CD4-positive, alpha-beta memory T cell (primary cell): ENCODE measurements at regions not wholly inside any gene's neighbourhood (a gene's known extent, or its start where the extent isn't known, plus 50 kb on each side); places are given as distances from the start of the nearest gene placed in this dataset.
"Not testable (repeated sequence)": the region's sequence is repeated elsewhere in the genome, so short reads cannot be mapped to it uniquely, and the experiment has no call there.

Source experiments
- CTCF ChIA-PET: fragments of 350-600 bp; sonication (Branson Sonifier 250); formaldehyde crosslinking; loops from one replicate; lab custom pipeline; 2021; ENCODE audit warnings: inconsistent platforms; ENCODE audit not compliant: partially characterized antibody; lab: Charles Lee
- POLR2A ChIA-PET: fragments of 350-600 bp; sonication (Branson Sonifier 250); formaldehyde crosslinking; loops from one replicate; lab custom pipeline; 2021; ENCODE audit not compliant: partially characterized antibody; lab: Charles Lee
- DNase-seq, 5 donors: peaks; one replicate each; pipeline versions ENCODE4 v3.0.0 to v3.0.0-alpha.2; 2020 to 2022; ENCODE audit warnings: mixed read lengths in 1 of 5
- H3K27ac ChIP-seq: one replicate; pipeline ENCODE4 v1.7.0; 2013; ENCODE audit warnings: low read depth, low read length
- H3K27me3 ChIP-seq: 2 replicates; pipeline ENCODE4 v1.7.0; 2013; ENCODE audit warnings: mild to moderate bottlenecking, low read length, moderate library complexity; ENCODE audit not compliant: insufficient read depth
- H3K36me3 ChIP-seq: 2 replicates; pipeline ENCODE4 v1.7.0; 2013; ENCODE audit warnings: mild to moderate bottlenecking, low read length, moderate library complexity; ENCODE audit not compliant: insufficient read depth
- H3K4me1 ChIP-seq: 2 replicates; pipeline ENCODE4 v1.7.0; 2013; ENCODE audit warnings: mild to moderate bottlenecking, low read length, moderate library complexity; ENCODE audit not compliant: insufficient read depth
- H3K4me3 ChIP-seq, 2 donors: one replicate each; pipeline ENCODE4 v1.7.0; 2013; ENCODE audit warnings: low read length in 2 of 2, mild to moderate bottlenecking in 1 of 2
- H3K9me3 ChIP-seq, 2 donors: one replicate each; pipeline ENCODE4 v1.7.0; 2013; ENCODE audit warnings: low read length in 2 of 2, control low read depth in 1 of 2; ENCODE audit not compliant: control insufficient read depth in 1 of 2
- H3K27ac Mint-ChIP-seq, 7 donors: one replicate each; pipeline ENCODE4 v1.8.0; 2020 to 2021; ENCODE audit warnings: mixed read lengths in 7 of 7, mild to moderate bottlenecking in 6 of 7, inconsistent platforms in 3 of 7, moderate library complexity in 3 of 7
- H3K27me3 Mint-ChIP-seq, 2 donors: one replicate each; pipeline ENCODE4 v1.8.0; 2020 to 2021; ENCODE audit warnings: mixed read lengths in 2 of 2
- H3K36me3 Mint-ChIP-seq, 2 donors: one replicate each; pipeline ENCODE4 v1.8.0; 2020 to 2021; ENCODE audit warnings: mixed read lengths in 2 of 2, inconsistent platforms in 1 of 2, mild to moderate bottlenecking in 1 of 2
- H3K4me1 Mint-ChIP-seq, 4 donors: one replicate each; pipeline ENCODE4 v1.8.0; 2020 to 2021; ENCODE audit warnings: mixed read lengths in 4 of 4, mild to moderate bottlenecking in 1 of 4
- H3K4me3 Mint-ChIP-seq, 8 donors: one replicate each; pipeline ENCODE4 v1.8.0; 2020 to 2021; ENCODE audit warnings: mixed read lengths in 8 of 8, mild to moderate bottlenecking in 7 of 8, moderate library complexity in 6 of 8, inconsistent platforms in 3 of 8
- H3K9me3 Mint-ChIP-seq, 8 donors: one replicate each; pipeline ENCODE4 v1.8.0; 2020 to 2021; ENCODE audit warnings: mixed read lengths in 8 of 8, mild to moderate bottlenecking in 5 of 8, inconsistent platforms in 3 of 8, moderate library complexity in 1 of 8
- intact Hi-C: fragments of 100-400 bp; cut with micrococcal nuclease; formaldehyde crosslinking; loops from one replicate; pipeline ENCODE4 v1.15.1; 2023

DNA sequence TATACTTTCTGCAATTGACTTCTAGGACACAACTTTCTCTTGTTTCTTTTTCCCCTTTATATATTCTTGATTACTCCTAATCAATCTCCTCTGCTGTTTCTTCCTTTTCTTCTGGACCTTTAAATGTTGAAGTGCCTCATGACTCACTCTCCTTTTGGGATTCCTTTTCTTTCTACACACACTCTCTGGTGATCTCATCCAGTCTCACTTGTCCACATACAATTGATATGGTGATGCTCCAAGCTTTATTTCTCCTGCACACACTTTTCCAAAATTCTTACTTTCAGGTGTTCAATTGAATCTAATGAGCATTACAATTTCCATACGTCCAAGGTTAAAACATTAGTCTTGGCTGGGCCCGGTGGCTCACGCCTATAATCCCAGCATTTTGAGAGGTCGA lies 794.8 kb upstream of the EPHA5 start:
- Histone ChIP-seq H3K27me3 (no peaks in the 10 kb centered on the region), H3K4me3 (no peak overlapping the region), H3K36me3 (no peaks in the 10 kb centered on the region), H3K9me3 (no peaks in the 10 kb centered on the region), H3K4me1 (no peaks in the 10 kb centered on the region), H3K27ac (no peak overlapping the region)
- no peak for DNase-seq
- H3K4me1 Mint-ChIP-seq = no peaks in the 10 kb centered on the region
- ChIA-PET CTCF (no interaction called here), POLR2A (no interaction called here)
- H3K4me3 Mint-ChIP-seq = no peak overlapping the region
- H3K27ac Mint-ChIP-seq = no peak overlapping the region
- peaks cover 0 to 23% (median 11%) of the 10 kb centered on the region in 8 donors for H3K9me3 Mint-ChIP-seq
- intact Hi-C loops = no loop called here
- H3K36me3 Mint-ChIP-seq = no peaks in the 10 kb centered on the region
- H3K27me3 Mint-ChIP-seq = no peaks in the 10 kb centered on the region

DNA sequence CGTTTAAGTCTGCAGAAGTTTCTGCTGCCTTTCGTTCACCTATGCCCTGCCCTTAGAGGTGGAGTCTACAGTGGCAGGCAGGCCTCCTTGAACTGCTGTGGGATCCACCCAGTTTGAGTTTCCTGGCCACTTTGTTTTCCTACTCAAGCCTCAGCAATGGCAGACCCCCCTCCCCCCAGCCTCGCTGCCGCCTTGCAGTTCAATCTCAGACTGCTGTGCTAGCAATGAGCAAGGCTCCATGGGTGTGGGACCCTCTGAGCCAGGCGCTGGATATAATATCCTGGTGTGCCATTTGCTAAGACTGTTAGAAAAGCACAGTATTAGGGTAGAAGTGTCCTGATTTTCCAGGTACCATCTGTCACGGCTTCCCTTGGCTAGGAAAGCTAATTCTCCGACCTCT lies 792.6 kb upstream of the EPHA5 start:
- POLR2A ChIA-PET = not testable (repeated sequence)

DNA sequence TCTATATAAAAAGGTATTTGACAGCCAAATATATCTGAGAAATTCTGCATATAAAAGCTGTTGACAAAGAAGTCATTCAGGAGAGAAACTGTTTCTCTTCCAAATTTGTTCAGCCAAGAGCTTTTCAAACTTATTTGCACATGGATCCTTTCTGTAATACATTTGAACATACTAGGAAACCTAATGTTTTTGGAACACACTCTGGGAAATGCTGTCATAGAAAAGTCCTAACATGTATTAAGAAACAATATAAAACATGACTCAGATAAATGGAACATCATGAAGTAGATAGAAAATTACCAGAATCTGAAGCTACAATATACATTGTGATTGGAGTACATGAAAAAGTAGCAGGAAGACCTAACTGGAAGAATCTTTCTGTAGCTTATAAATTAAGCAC lies 781.5 kb upstream of the EPHA5 start:
- no peaks in the 10 kb centered on the region for H3K9me3 ChIP-seq
- H3K36me3 Mint-ChIP-seq = no peaks in the 10 kb centered on the region
- H3K27ac Mint-ChIP-seq = no peak overlapping the region
- H3K4me3 ChIP-seq = no peak overlapping the region
- no peak for DNase-seq
- H3K27ac ChIP-seq = no peak overlapping the region
- no peak overlapping the region for H3K4me3 Mint-ChIP-seq
- peaks cover 0 to 11% (median 6%) of the 10 kb centered on the region in 8 donors for H3K9me3 Mint-ChIP-seq
- intact Hi-C loops = no loop called here
- ChIA-PET CTCF (no interaction called here), POLR2A (no interaction called here)
- no peaks in the 10 kb centered on the region for H3K4me1 ChIP-seq
- H3K36me3 ChIP-seq = no peaks in the 10 kb centered on the region
- H3K4me1 Mint-ChIP-seq = no peaks in the 10 kb centered on the region
- no peaks in the 10 kb centered on the region for H3K27me3 ChIP-seq
- H3K27me3 Mint-ChIP-seq = no peaks in the 10 kb centered on the region

More for the DNA sequence above, 792.6 kb upstream of the EPHA5 start:
- H3K9me3 ChIP-seq, H3K27me3 Mint-ChIP-seq, H3K27ac ChIP-seq, H3K4me1 ChIP-seq, CTCF ChIA-PET, H3K4me3 Mint-ChIP-seq, H3K27ac Mint-ChIP-seq, H3K36me3 Mint-ChIP-seq, H3K4me3 ChIP-seq, DNase-seq, H3K36me3 ChIP-seq, H3K4me1 Mint-ChIP-seq, intact Hi-C loops, H3K27me3 ChIP-seq: not testable (repeated sequence)
- H3K9me3 Mint-ChIP-seq = peaks cover 0 to 36% (median 13%) of the 10 kb centered on the region in 8 donors

DNA sequence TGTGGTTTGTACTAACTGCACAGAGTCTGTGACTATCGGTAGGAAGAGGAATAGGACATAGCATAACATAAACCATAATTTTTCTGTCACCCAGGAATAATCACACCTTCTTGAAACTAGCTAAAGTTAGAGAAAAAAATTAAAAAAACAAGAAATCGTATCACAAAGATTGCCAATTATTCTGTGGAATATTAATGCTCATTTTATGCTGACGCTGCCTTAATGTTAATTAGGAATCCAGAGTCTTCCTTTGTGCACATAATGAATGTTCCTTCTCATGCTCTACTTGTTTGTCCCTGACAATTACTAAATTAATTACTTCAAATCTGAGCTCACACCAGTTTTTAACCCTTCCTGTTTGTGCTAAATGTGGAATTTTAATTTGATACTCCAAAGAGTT lies 772.7 kb upstream of the EPHA5 start:
- no peak for DNase-seq
- Mint-ChIP-seq H3K27ac (no peak overlapping the region), H3K27me3 (no peaks in the 10 kb centered on the region), H3K4me3 (no peak overlapping the region), H3K4me1 (no peaks in the 10 kb centered on the region), H3K36me3 (no peaks in the 10 kb centered on the region), H3K9me3 (peaks cover 0 to 10% (median 4%) of the 10 kb centered on the region in 8 donors)
- CTCF ChIA-PET = no interaction called here
- no peaks in the 10 kb centered on the region for H3K9me3 ChIP-seq
- no peak overlapping the region for H3K27ac ChIP-seq
- H3K27me3 ChIP-seq = no peaks in the 10 kb centered on the region
- intact Hi-C loops = no loop called here
- H3K4me1 ChIP-seq = no peaks in the 10 kb centered on the region
- POLR2A ChIA-PET = no interaction called here
- no peaks in the 10 kb centered on the region for H3K36me3 ChIP-seq
- H3K4me3 ChIP-seq = no peak overlapping the region

DNA sequence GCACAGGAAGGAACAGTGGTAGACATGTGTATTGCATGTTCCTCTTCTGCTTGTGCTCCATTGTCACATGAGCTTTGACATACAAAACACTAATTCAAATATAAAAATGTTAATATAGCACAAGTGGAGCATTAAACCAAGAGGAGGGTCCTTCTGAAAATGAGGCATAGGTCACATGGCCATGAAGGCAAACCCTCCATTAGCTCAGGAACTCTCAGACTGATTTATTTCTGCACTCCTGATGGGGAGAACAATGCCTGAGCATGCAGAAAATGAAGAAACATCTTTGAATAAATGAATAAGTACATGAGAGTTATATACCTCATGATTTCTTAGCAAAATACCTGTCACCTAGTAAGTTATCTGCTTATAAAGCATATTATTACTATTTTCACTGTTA lies 769.2 kb upstream of the EPHA5 start:
- Histone ChIP-seq H3K9me3 (no peaks in the 10 kb centered on the region), H3K4me3 (no peak overlapping the region), H3K4me1 (no peaks in the 10 kb centered on the region), H3K27ac (no peak overlapping the region), H3K27me3 (no peaks in the 10 kb centered on the region), H3K36me3 (no peaks in the 10 kb centered on the region)
- Mint-ChIP-seq H3K9me3 (peaks cover 2 to 21% (median 10%) of the 10 kb centered on the region in 8 donors), H3K27me3 (no peaks in the 10 kb centered on the region), H3K4me3 (no peak overlapping the region), H3K27ac (no peak overlapping the region), H3K36me3 (no peaks in the 10 kb centered on the region), H3K4me1 (no peaks in the 10 kb centered on the region)
- ChIA-PET CTCF (no interaction called here), POLR2A (no interaction called here)
- no peak for DNase-seq
- intact Hi-C loops = no loop called here

DNA sequence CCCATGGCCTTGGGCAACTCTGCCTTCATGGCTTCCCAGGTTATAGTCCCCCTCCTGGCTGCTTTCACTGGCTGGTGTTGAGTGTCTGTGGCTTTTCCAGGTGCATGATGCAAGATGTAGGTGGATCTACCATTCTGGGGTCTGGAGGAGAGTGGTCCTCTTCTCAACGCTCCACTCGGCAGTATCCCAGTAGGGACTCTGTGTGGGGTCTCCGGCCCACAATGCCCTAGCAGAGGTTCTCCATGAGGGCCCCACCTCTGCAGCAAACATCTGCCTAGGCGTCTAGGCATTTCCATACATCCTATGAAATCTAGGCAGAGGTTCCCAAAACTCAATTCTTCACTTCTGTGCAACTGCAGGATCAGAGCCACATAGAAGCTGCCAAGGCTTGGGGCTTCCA lies 763.4 kb upstream of the EPHA5 start:
- H3K27ac Mint-ChIP-seq = no peak overlapping the region
- no peaks in the 10 kb centered on the region for H3K4me1 Mint-ChIP-seq
- Histone ChIP-seq H3K9me3 (no peaks in the 10 kb centered on the region), H3K36me3 (no peaks in the 10 kb centered on the region), H3K4me1 (no peaks in the 10 kb centered on the region), H3K27ac (no peak overlapping the region), H3K4me3 (no peak overlapping the region), H3K27me3 (no peaks in the 10 kb centered on the region)
- POLR2A ChIA-PET = no interaction called here
- no peaks in the 10 kb centered on the region for H3K27me3 Mint-ChIP-seq
- no peak for DNase-seq
- H3K36me3 Mint-ChIP-seq = no peaks in the 10 kb centered on the region
- CTCF ChIA-PET = no interaction called here
- intact Hi-C loops = no loop called here
- H3K4me3 Mint-ChIP-seq = no peak overlapping the region
- H3K9me3 Mint-ChIP-seq = peaks cover 4 to 37% (median 13%) of the 10 kb centered on the region in 8 donors

DNA sequence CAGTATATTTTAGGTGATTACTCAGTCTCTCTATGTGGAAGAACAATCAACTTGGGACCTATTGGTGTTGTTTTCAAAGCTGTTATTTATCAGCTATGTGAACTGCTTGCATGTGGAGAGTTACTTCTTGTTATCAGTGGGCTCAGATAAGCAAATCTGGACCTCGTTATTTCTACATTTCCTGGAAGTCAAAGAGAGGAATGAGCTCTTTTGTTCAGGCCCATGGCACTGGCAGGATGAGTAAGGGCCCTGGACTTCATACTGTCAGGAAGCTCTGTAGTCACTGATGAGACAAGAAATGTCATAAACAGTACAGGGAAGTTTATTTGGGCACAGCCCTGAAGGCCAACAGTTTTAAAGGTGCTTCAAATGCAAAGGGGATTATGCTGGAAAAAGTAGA lies 760.6 kb upstream of the EPHA5 start:
- no peaks in the 10 kb centered on the region for H3K27me3 ChIP-seq
- no peaks in the 10 kb centered on the region for H3K9me3 ChIP-seq
- H3K36me3 ChIP-seq = no peaks in the 10 kb centered on the region
- H3K27ac ChIP-seq = no peak overlapping the region
- Mint-ChIP-seq H3K9me3 (peaks cover 2 to 26% (median 11%) of the 10 kb centered on the region in 8 donors), H3K36me3 (no peaks in the 10 kb centered on the region), H3K27me3 (no peaks in the 10 kb centered on the region), H3K4me3 (no peak overlapping the region), H3K27ac (no peak overlapping the region), H3K4me1 (no peaks in the 10 kb centered on the region)
- H3K4me1 ChIP-seq = no peaks in the 10 kb centered on the region
- intact Hi-C loops = no loop called here
- DNase-seq = no peak
- CTCF ChIA-PET = no interaction called here
- no peak overlapping the region for H3K4me3 ChIP-seq
- POLR2A ChIA-PET = no interaction called here

DNA sequence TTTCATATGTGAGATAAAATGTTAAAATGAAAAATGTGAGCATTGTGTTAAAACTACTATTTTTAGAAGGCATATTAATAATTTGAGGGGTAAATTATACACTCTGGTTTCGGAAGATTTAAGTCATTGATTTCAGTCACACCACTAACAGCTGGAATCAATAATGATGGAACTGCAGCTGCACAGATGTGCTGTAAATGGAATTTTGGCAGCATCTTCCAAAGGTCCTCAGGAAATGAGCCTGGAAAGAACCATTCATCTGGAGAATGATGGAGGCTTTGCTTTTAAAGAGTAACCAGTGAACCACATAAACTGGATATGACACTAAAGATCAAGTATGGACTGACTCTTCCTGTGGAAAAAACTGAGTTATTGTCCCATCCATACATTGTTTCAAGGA lies 759.0 kb upstream of the EPHA5 start:
- no peaks in the 10 kb centered on the region for H3K9me3 ChIP-seq
- ChIA-PET POLR2A (no interaction called here), CTCF (no interaction called here)
- H3K27me3 ChIP-seq = no peaks in the 10 kb centered on the region
- no peak for DNase-seq
- H3K4me1 ChIP-seq = no peaks in the 10 kb centered on the region
- intact Hi-C loops = no loop called here
- no peak overlapping the region for H3K4me3 ChIP-seq
- Mint-ChIP-seq H3K4me3 (no peak overlapping the region), H3K36me3 (no peaks in the 10 kb centered on the region), H3K27me3 (no peaks in the 10 kb centered on the region), H3K4me1 (no peaks in the 10 kb centered on the region), H3K27ac (no peak overlapping the region), H3K9me3 (peaks cover under 1 to 29% (median 8%) of the 10 kb centered on the region in 8 donors)
- H3K27ac ChIP-seq = no peak overlapping the region
- H3K36me3 ChIP-seq = no peaks in the 10 kb centered on the region
